Fibroblast of mammary gland (primary cell): ENCODE measurements at regions not wholly inside any gene's neighbourhood (a gene's known extent, or its start where the extent isn't known, plus 50 kb on each side); places are given as distances from the start of the nearest gene placed in this dataset.

ENCODE experiments used
- DNase-seq: peaks from one replicate; pipeline ENCODE4 v3.0.0-alpha.2; 2010; ENCODE audit warnings: low read depth
- H3K4me3 ChIP-seq: 2 replicates; pipeline ENCODE4 v1.5.1; 2011; ENCODE audit warnings: low read depth, mild to moderate bottlenecking, low read length, moderate library complexity; ENCODE audit not compliant: control insufficient read depth
- CTCF ChIP-seq: conservative IDR thresholded peaks from 2 replicates; pipeline ENCODE4 v1.5.1; 2011; ENCODE audit warnings: low read depth, low read length, inconsistent platforms; ENCODE audit not compliant: control insufficient read depth, insufficient read depth

GRCh38 chr6:105726902-105727655, 324.2 kb upstream of the PREP start:
- H3K4me3 ChIP-seq: no peak overlapping the region
- TF ChIP-seq CTCF: no peak
- no peak for DNase-seq

DNA sequence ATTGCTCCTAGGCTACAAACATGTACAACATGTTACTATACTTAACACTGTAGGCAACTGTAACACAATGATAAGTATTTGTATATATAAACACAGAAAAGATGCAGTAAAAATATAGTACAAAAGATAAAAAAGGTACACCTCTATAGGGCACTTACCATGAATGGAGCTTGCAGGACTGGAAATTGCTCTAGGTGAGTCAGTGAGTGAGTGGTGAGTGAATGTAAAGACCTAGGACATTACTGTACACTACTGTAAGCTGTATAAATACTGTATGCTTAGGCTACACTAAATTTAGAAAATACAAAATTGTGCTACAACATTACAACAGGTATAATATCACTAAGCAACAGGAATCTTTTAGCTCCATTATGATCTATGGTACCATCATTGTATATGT, 312.0 kb upstream of the PREP start:
- no peak overlapping the region for H3K4me3 ChIP-seq
- DNase-seq: no peak
- no peak for TF ChIP-seq CTCF

DNA sequence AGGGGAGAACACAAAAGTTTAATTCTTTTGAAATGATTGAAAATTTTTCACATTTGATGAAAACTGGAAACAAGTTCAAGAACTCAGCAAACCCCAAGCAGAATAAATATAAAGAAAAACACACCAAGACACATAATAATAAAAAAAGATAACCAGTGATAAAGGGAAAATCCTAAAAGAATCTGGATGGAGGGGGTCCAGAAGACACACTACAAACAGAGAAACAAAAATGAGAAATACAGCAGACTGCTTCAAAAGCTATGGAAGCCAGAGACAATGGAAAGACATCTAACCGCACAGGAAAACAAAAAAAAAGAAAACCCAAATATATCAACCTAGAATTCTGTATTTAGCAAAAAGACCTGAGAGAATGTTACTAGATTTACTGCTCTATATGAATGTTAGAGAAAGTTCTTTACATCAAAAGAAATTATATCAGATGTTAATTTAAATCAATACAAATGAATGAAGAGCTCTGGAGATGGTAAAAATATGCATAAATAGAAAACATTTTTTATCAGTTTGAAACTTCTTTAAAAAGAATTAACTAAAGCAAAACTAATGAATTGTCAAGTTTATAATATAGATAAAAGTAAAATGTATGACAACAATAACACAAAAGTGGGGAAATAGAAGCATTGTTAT, 310.7 kb upstream of the PREP start:
- TF ChIP-seq CTCF: no peak
- peak; percentile 18 for DNase-seq
- H3K4me3 ChIP-seq: no peak overlapping the region

DNA sequence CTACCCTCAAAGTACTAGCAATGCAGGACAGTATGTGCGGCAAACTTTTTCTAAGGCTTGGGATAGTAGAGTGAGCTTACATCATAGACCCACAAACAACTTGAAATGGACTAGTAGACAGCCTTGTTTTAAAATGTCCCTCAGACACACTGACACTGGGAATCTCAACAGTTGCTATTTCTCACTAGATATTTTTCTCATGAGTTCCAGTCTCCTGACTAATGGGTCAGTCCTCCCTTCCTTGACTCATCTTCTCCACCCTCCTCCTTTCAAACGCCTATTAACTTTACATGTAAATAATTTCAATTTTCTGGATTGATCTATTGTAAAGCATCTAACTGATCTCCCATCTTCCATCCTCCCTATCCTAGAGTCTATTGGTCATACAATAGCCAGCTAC, 308.3 kb upstream of the PREP start:
- peak; percentile 45 for DNase-seq
- no peak for TF ChIP-seq CTCF
- no peak overlapping the region for H3K4me3 ChIP-seq

DNA sequence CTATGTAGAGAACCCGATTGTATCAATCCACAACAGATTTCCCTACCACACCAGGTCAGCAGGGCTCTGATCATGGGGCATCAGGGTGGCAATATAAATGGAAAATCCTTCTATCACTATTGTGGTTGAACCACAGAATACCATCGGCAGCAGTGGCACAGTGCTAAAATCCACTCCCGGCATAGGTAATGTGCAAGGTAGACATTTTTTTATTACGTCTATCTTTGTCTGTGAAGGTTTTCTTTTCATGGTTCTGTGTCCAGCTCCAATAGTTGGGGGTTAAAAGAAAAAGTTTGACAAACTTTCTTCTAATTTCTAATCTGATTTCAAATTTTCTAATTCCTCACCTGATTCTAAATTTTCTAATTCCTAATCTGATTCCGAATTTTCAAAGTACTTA, 302.7 kb upstream of the PREP start:
- TF ChIP-seq CTCF: no peak
- no peak for DNase-seq
- no peak overlapping the region for H3K4me3 ChIP-seq

DNA sequence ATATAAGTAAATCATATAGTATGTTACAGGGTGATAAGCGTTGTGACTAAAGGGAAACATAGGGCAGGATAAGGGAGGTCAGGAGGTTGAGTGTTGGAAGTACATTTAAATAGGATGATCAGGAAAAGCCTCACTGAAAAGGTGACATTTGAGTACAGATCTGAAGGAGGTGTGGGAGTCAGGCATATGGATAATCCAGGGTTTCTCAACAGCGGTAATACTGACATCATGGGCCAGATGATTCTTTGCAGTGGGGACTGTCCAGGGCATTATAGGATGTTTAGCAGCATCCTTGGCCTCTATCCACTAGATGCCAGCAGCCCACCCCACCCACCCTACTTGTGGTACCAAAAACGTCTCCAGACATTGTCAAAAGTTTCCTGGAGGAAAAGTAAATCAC, 292.6 kb upstream of the PREP start:
- no peak for TF ChIP-seq CTCF

More for the DNA sequence above, 292.6 kb upstream of the PREP start:
- H3K4me3 ChIP-seq: no peak overlapping the region
- DNase-seq: no peak
